Natural killer cell (primary cell): ENCODE measurements at regions not wholly inside any gene's neighbourhood (a gene's known extent, or its start where the extent isn't known, plus 50 kb on each side); places are given as distances from the start of the nearest gene placed in this dataset.

Experiments
- ATAC-seq, 3 donors: fragments of 150-1000 bp in 2 of 3; fragments of 200-7000 bp in 1 of 3; cut with Tn5 transposase; 1 replicate in 1 of 3; 2 replicates in 2 of 3; pipeline ENCODE4 v1.10.0; 2021; ENCODE audit warnings: mild to moderate bottlenecking in 2 of 3, moderate library complexity in 2 of 3
- DNase-seq, 2 donors: peaks; one replicate each; pipeline versions ENCODE4 v3.0.0 to v3.0.0-alpha.2; 2013 to 2021; ENCODE audit warnings: mixed read lengths in 1 of 2
- H3K27ac ChIP-seq: one replicate; pipeline ENCODE4 v1.5.1; 2013; ENCODE audit warnings: mild to moderate bottlenecking, low read length
- H3K27me3 ChIP-seq: one replicate; pipeline ENCODE4 v1.6.1; 2013; ENCODE audit warnings: low read length; ENCODE audit not compliant: control insufficient read depth, insufficient read depth
- H3K36me3 ChIP-seq: one replicate; pipeline ENCODE4 v1.6.1; 2013; ENCODE audit warnings: low read length; ENCODE audit not compliant: control insufficient read depth, insufficient read depth
- H3K4me1 ChIP-seq: one replicate; pipeline ENCODE4 v1.6.1; 2013; ENCODE audit warnings: low read length; ENCODE audit not compliant: control insufficient read depth, insufficient read depth
- H3K4me3 ChIP-seq: one replicate; pipeline ENCODE4 v1.5.1; 2013; ENCODE audit warnings: low read length
- H3K9me3 ChIP-seq: one replicate; pipeline ENCODE4 v1.6.1; 2013; ENCODE audit warnings: low read length; ENCODE audit not compliant: control insufficient read depth, insufficient read depth
- H3K27ac Mint-ChIP-seq, 2 donors: one replicate each; pipeline ENCODE4 v1.8.0; 2022; ENCODE audit warnings: mild to moderate bottlenecking in 2 of 2, mixed read lengths in 2 of 2, moderate library complexity in 1 of 2
- H3K27me3 Mint-ChIP-seq, 2 donors: one replicate each; pipeline ENCODE4 v1.8.0; 2022; ENCODE audit warnings: low read depth in 2 of 2, mixed read lengths in 2 of 2
- H3K36me3 Mint-ChIP-seq: one replicate; pipeline ENCODE4 v1.8.0; 2022; ENCODE audit warnings: mixed read lengths
- H3K4me1 Mint-ChIP-seq, 2 donors: one replicate each; pipeline ENCODE4 v1.8.0; 2022; ENCODE audit warnings: mixed read lengths in 2 of 2
- H3K4me3 Mint-ChIP-seq: one replicate; pipeline ENCODE4 v1.8.0; 2022; ENCODE audit warnings: mild to moderate bottlenecking, moderate library complexity, mixed read lengths
- H3K9me3 Mint-ChIP-seq, 2 donors: one replicate each; pipeline ENCODE4 v1.8.0; 2022; ENCODE audit warnings: mixed read lengths in 2 of 2
- CTCF ChIP-seq: fragments of 200-600 bp; IDR thresholded peaks from one replicate; pipeline ENCODE4 v1.8.0; 2022; ENCODE audit warnings: antibody characterized with exemption
- WGBS: methylation state at CpG from one replicate; pipeline ENCODE4 v1.1.7; 2013; ENCODE audit warnings: missing lambda C conversion rate; ENCODE audit not compliant: insufficient coverage; 5-methylcytosine and 5-hydroxymethylcytosine counted together
- intact Hi-C: fragments of 100-400 bp; cut with micrococcal nuclease; formaldehyde crosslinking; loops from one replicate; pipeline ENCODE4 v1.14.2; 2022

GRCh38 chr2:145752091-145752806 is 1232.3 kb upstream of the ZEB2 start:
- H3K36me3 ChIP-seq: no peaks in the 10 kb centered on the region
- Mint-ChIP-seq H3K4me3 (no peak overlapping the region), H3K4me1 (no peaks in the 10 kb centered on the region), H3K36me3 (no peaks in the 10 kb centered on the region), H3K27me3 (no peaks in the 10 kb centered on the region), H3K9me3 (no peaks in the 10 kb centered on the region), H3K27ac (no peak overlapping the region)
- no peak overlapping the region for H3K4me3 ChIP-seq
- peak; percentile 58 for TF ChIP-seq CTCF
- WGBS: 69% methylated on average over 3 of the region's 5 CpGs
- intact Hi-C loops: no loop called here
- H3K27me3 ChIP-seq: no peaks in the 10 kb centered on the region
- no peak overlapping the region for H3K27ac ChIP-seq
- DNase-seq (peak in 1 of 2 donors; percentile 19), ATAC-seq (peak; percentile 50 to 53 (median 52))
- H3K9me3 ChIP-seq: no peaks in the 10 kb centered on the region
- H3K4me1 ChIP-seq: no peaks in the 10 kb centered on the region

- H3K27me3 ChIP-seq: no peaks in the 10 kb centered on the region
- peak in 2 of 3 donors; percentile 33 to 79 for ATAC-seq
- no peaks in the 10 kb centered on the region for H3K9me3 Mint-ChIP-seq
- H3K27ac ChIP-seq: no peak overlapping the region
- peak in 1 of 2 donors; percentile 5 for DNase-seq
- H3K27ac Mint-ChIP-seq: no peak overlapping the region
- no peaks in the 10 kb centered on the region for H3K4me1 ChIP-seq
- H3K27me3 Mint-ChIP-seq: no peaks in the 10 kb centered on the region
- no peaks in the 10 kb centered on the region for H3K36me3 ChIP-seq
- H3K36me3 Mint-ChIP-seq: no peaks in the 10 kb centered on the region
- no peak overlapping the region for H3K4me3 Mint-ChIP-seq
- H3K4me1 Mint-ChIP-seq: no peaks in the 10 kb centered on the region
- TF ChIP-seq CTCF: no peak
- no peak overlapping the region for H3K4me3 ChIP-seq
- intact Hi-C loops: no loop called here
- 29% methylated on average over 6 of the region's 6 CpGs for WGBS
- no peaks in the 10 kb centered on the region for H3K9me3 ChIP-seq
Observed at GRCh38 chr2:145751629-145752028, 1231.7 kb upstream of the ZEB2 start.

GRCh38 chr2:145751155-145751554 is 1231.2 kb upstream of the ZEB2 start:
- intact Hi-C loops: no loop called here
- no peaks in the 10 kb centered on the region for H3K27me3 Mint-ChIP-seq
- WGBS: 33% methylated on average over 1 of the region's 1 CpG
- Histone ChIP-seq H3K4me3 (no peak overlapping the region), H3K36me3 (no peaks in the 10 kb centered on the region), H3K9me3 (no peaks in the 10 kb centered on the region), H3K27ac (peak overlapping the region; percentile 45), H3K4me1 (no peaks in the 10 kb centered on the region), H3K27me3 (no peaks in the 10 kb centered on the region)
- TF ChIP-seq CTCF: no peak
- ATAC-seq (no peak), DNase-seq (no peak)
- no peaks in the 10 kb centered on the region for H3K9me3 Mint-ChIP-seq
- H3K36me3 Mint-ChIP-seq: no peaks in the 10 kb centered on the region
- no peaks in the 10 kb centered on the region for H3K4me1 Mint-ChIP-seq
- H3K27ac Mint-ChIP-seq: no peak overlapping the region
- no peak overlapping the region for H3K4me3 Mint-ChIP-seq

GRCh38 chr2:145750612-145751011 is 1230.7 kb upstream of the ZEB2 start:
- intact Hi-C loops: no loop called here
- H3K27me3 ChIP-seq: no peaks in the 10 kb centered on the region
- Mint-ChIP-seq H3K4me3 (no peak overlapping the region), H3K36me3 (no peaks in the 10 kb centered on the region), H3K27me3 (no peaks in the 10 kb centered on the region), H3K27ac (no peak overlapping the region), H3K9me3 (no peaks in the 10 kb centered on the region), H3K4me1 (no peaks in the 10 kb centered on the region)
- ATAC-seq (no peak), DNase-seq (no peak)
- no peak for TF ChIP-seq CTCF
- no peaks in the 10 kb centered on the region for H3K36me3 ChIP-seq
- H3K9me3 ChIP-seq: no peaks in the 10 kb centered on the region
- H3K27ac ChIP-seq: no peak overlapping the region
- WGBS: 52% methylated on average over 4 of the region's 4 CpGs
- H3K4me1 ChIP-seq: no peaks in the 10 kb centered on the region
- H3K4me3 ChIP-seq: no peak overlapping the region
